GM18499 (cell line): ENCODE measurements at regions not wholly inside any gene's neighbourhood (a gene's known extent, or its start where the extent isn't known, plus 50 kb on each side); places are given as distances from the start of the nearest gene placed in this dataset.

Experiments used
- ATAC-seq: cut with Tn5 transposase; IDR thresholded peaks from one replicate; pipeline ENCODE4 v1.9.1; 2021; ENCODE audit warnings: moderate number of reproducible peaks; ENCODE audit not compliant: insufficient read depth, unreplicated experiment

GRCh38 chr19:32105527-32106310 lies 239.7 kb upstream of the ZNF507 start:
- ATAC-seq: no peak

GRCh38 chr19:32122258-32122657 lies 223.2 kb upstream of the ZNF507 start:
- ATAC-seq: no peak

GRCh38 chr19:32123355-32123940 lies 222.0 kb upstream of the ZNF507 start:
- no peak for ATAC-seq

GRCh38 chr19:32124585-32124984 lies 220.8 kb upstream of the ZNF507 start:
- no peak for ATAC-seq

GRCh38 chr19:32129141-32129540 lies 216.3 kb upstream of the ZNF507 start:
- no peak for ATAC-seq

GRCh38 chr19:32130332-32130731 lies 215.1 kb upstream of the ZNF507 start:
- ATAC-seq: no peak

GRCh38 chr19:32131005-32131404 lies 214.4 kb upstream of the ZNF507 start:
- no peak for ATAC-seq

- ATAC-seq: no peak
Observed at GRCh38 chr19:32138416-32138815, 207.0 kb upstream of the ZNF507 start.

- ATAC-seq: no peak
Observed at GRCh38 chr19:32141840-32142511, 203.4 kb upstream of the ZNF507 start.

- no peak for ATAC-seq
Observed at GRCh38 chr19:32146664-32147063, 198.7 kb upstream of the ZNF507 start.

GRCh38 chr19:32150605-32151004 lies 194.8 kb upstream of the ZNF507 start:
- ATAC-seq: no peak

- no peak for ATAC-seq
Observed at GRCh38 chr19:32154418-32154817, 191.0 kb upstream of the ZNF507 start.

GRCh38 chr19:32164384-32164992 lies 180.9 kb upstream of the ZNF507 start:
- no peak for ATAC-seq

GRCh38 chr19:32165141-32165540 lies 180.3 kb upstream of the ZNF507 start:
- ATAC-seq: no peak

- no peak for ATAC-seq
Observed at GRCh38 chr19:32165750-32166149, 179.7 kb upstream of the ZNF507 start.

- no peak for ATAC-seq
Observed at GRCh38 chr19:32166238-32166637, 179.2 kb upstream of the ZNF507 start.

GRCh38 chr19:32168111-32168510 lies 177.3 kb upstream of the ZNF507 start:
- no peak for ATAC-seq

GRCh38 chr19:32168606-32169005 lies 176.8 kb upstream of the ZNF507 start:
- no peak for ATAC-seq

- no peak for ATAC-seq
Observed at GRCh38 chr19:32171719-32172151, 173.7 kb upstream of the ZNF507 start.

GRCh38 chr19:32172566-32173160 lies 172.7 kb upstream of the ZNF507 start:
- ATAC-seq: no peak

- no peak for ATAC-seq
Observed at GRCh38 chr19:32173836-32174235, 171.6 kb upstream of the ZNF507 start.
